Thyroid gland (tissue), 4 donors: ENCODE measurements at regions not wholly inside any gene's neighbourhood (a gene's known extent, or its start where the extent isn't known, plus 50 kb on each side); places are given as distances from the start of the nearest gene placed in this dataset.

ENCODE experiments used
- CTCF ChIP-seq, 6 experiments: fragments of 200-600 bp in 3 of 6; fragments of 450-650 bp in 3 of 6; sonication (generic) in 3 of 6; IDR thresholded peaks; one replicate each; pipeline ENCODE4 v1.5.1; 2016 to 2019; ENCODE audit warnings: antibody characterized with exemption in 6 of 6, mild to moderate bottlenecking in 2 of 6, inconsistent platforms in 1 of 6, moderate library complexity in 1 of 6
- POLR2A ChIP-seq, 2 donors: fragments of 450-650 bp; IDR thresholded peaks; one replicate each; pipeline ENCODE4 v1.6.1; 2017; ENCODE audit warnings: antibody characterized with exemption in 2 of 2, mild to moderate bottlenecking in 2 of 2, moderate library complexity in 1 of 2

- TF ChIP-seq CTCF (IDR thresholded peaks at IDR 0.05) (no peak), POLR2A (IDR thresholded peaks at IDR 0.05) (no peak)
Measured at GRCh38 chr22:49049691-49050090, 778.0 kb downstream of the BRD1 start.
